GM23248 (cell line): ENCODE measurements at regions not wholly inside any gene's neighbourhood (a gene's known extent, or its start where the extent isn't known, plus 50 kb on each side); places are given as distances from the start of the nearest gene placed in this dataset.

Source experiments
- DNase-seq: peaks from one replicate; pipeline ENCODE4 v3.0.0-alpha.2; 2015
- H2AFZ ChIP-seq: fragments of 200-600 bp; sonication (generic); 2 replicates; pipeline ENCODE4 v1.6.1; 2016; ENCODE audit warnings: antibody characterized with exemption
- H3F3A ChIP-seq: fragments of 200-600 bp; sonication (generic); 2 replicates; pipeline ENCODE4 v1.6.1; 2016; ENCODE audit warnings: mild to moderate bottlenecking, antibody characterized with exemption, mixed run types; ENCODE audit not compliant: insufficient read depth
- H3K27ac ChIP-seq: fragments of 200-600 bp; sonication (generic); 2 replicates; pipeline ENCODE4 v1.5.1; 2016; ENCODE audit warnings: mild to moderate bottlenecking
- H3K27me3 ChIP-seq: fragments of 200-600 bp; sonication (generic); replicated peaks from 2 replicates; pipeline ENCODE4 v1.6.1; 2016; ENCODE audit warnings: mild to moderate bottlenecking; ENCODE audit not compliant: insufficient read depth
- H3K36me3 ChIP-seq: fragments of 200-600 bp; sonication (generic); 2 replicates; pipeline ENCODE4 v1.6.1; 2016; ENCODE audit warnings: low read depth, mild to moderate bottlenecking
- H3K4me1 ChIP-seq: fragments of 200-600 bp; sonication (generic); 2 replicates; pipeline ENCODE4 v1.6.1; 2016; ENCODE audit warnings: mild to moderate bottlenecking; ENCODE audit not compliant: insufficient read depth
- H3K4me2 ChIP-seq: fragments of 200-600 bp; sonication (generic); one replicate; pipeline ENCODE4 v1.6.1; 2016; ENCODE audit warnings: mild to moderate bottlenecking; ENCODE audit not compliant: unreplicated experiment
- H3K4me3 ChIP-seq: fragments of 200-600 bp; sonication (generic); 2 replicates; pipeline ENCODE4 v1.5.1; 2016; ENCODE audit warnings: mild to moderate bottlenecking
- H3K79me2 ChIP-seq: fragments of 200-600 bp; sonication (generic); 2 replicates; pipeline ENCODE4 v1.6.1; 2016; ENCODE audit warnings: mild to moderate bottlenecking; ENCODE audit not compliant: insufficient read depth
- H3K9ac ChIP-seq: fragments of 200-600 bp; sonication (generic); 2 replicates; pipeline ENCODE4 v1.6.1; 2016; ENCODE audit warnings: mild to moderate bottlenecking
- H3K9me2 ChIP-seq: fragments of 200-600 bp; sonication (generic); 2 replicates; pipeline ENCODE4 v1.6.1; 2016; ENCODE audit warnings: mixed run types, mild to moderate bottlenecking, moderate library complexity; ENCODE audit not compliant: insufficient read depth
- H3K9me3 ChIP-seq: fragments of 200-600 bp; sonication (generic); one replicate; pipeline ENCODE4 v1.6.1; 2017; ENCODE audit warnings: low read depth
- H4K20me1 ChIP-seq: fragments of 200-600 bp; sonication (generic); 2 replicates; pipeline ENCODE4 v1.6.0; 2016; ENCODE audit not compliant: insufficient read depth
- EZH2 ChIP-seq: fragments of 200-600 bp; sonication (generic); IDR thresholded peaks from 2 replicates; pipeline ENCODE4 v1.6.1; 2018; ENCODE audit warnings: antibody characterized with exemption, mild to moderate bottlenecking; ENCODE audit not compliant: insufficient read depth, poor library complexity, severe bottlenecking
- EZH2phosphoT487 ChIP-seq: fragments of 200-600 bp; sonication (generic); IDR thresholded peaks from 2 replicates; pipeline ENCODE4 v1.6.1; 2018; ENCODE audit warnings: antibody characterized with exemption, moderate library complexity, mild to moderate bottlenecking, low read depth; ENCODE audit not compliant: insufficient read depth
- WGBS, 2 experiments: methylation state at CpG; one replicate each; pipeline ENCODE4 v1.1.6; 2015 to 2017; ENCODE audit warnings: low lambda C conversion rate in 2 of 2, low coverage in 1 of 2; ENCODE audit errors: missing lambda C conversion rate in 2 of 2; 5-methylcytosine and 5-hydroxymethylcytosine counted together
- in situ Hi-C: fragments of 300-500 bp; cut with MboI; formaldehyde crosslinking; loops from 2 replicates; pipeline ENCODE4 v1.15.0; 2020

- Histone ChIP-seq H3K9ac (no peak overlapping the region), H3K79me2 (no peaks in the 10 kb centered on the region), H3K27ac (no peak overlapping the region), H3K9me2 (no peaks in the 10 kb centered on the region), H3K4me3 (no peak overlapping the region), H3K4me2 (no peak overlapping the region), H3K27me3 (0 out of 2 replicates have a peak, but pooled peaks cover 7% of the 10 kb centered on the region), H2AFZ (no peak overlapping the region), H4K20me1 (no peaks in the 10 kb centered on the region), H3K36me3 (no peaks in the 10 kb centered on the region), H3K9me3 (no peaks in the 10 kb centered on the region), H3F3A (no peaks in the 10 kb centered on the region), H3K4me1 (no peaks in the 10 kb centered on the region)
- no peak for TF ChIP-seq EZH2phosphoT487
- TF ChIP-seq EZH2 = no peak
- 16 to 18% methylated on average over 7 of the region's 7 CpGs for WGBS, 2 experiments
- DNase-seq = no peak
- in situ Hi-C loops = no loop called here
These were observed 135.1 kb downstream of the RRAGC start for GRCh38 chr1:38724160-38725131.

GRCh38 chr1:38721816-38722215 lies 137.8 kb downstream of the RRAGC start:
- TF ChIP-seq EZH2phosphoT487 (no peak), EZH2 (no peak)
- H3K4me2 ChIP-seq = no peak overlapping the region
- H2AFZ ChIP-seq = no peak overlapping the region
- no peaks in the 10 kb centered on the region for H3K36me3 ChIP-seq
- no peaks in the 10 kb centered on the region for H4K20me1 ChIP-seq
- no peaks in the 10 kb centered on the region for H3K4me1 ChIP-seq
- no peaks in the 10 kb centered on the region for H3K9me2 ChIP-seq
- H3K9ac ChIP-seq = no peak overlapping the region
- no peak overlapping the region for H3K27ac ChIP-seq
- H3K9me3 ChIP-seq = no peaks in the 10 kb centered on the region
- 35 to 41% methylated on average over 4 of the region's 4 CpGs for WGBS, 2 experiments
- H3K27me3 ChIP-seq = no peaks in the 10 kb centered on the region
- in situ Hi-C loops = no loop called here
- H3K4me3 ChIP-seq = no peak overlapping the region
- no peaks in the 10 kb centered on the region for H3F3A ChIP-seq
- H3K79me2 ChIP-seq = no peaks in the 10 kb centered on the region
- no peak for DNase-seq

GRCh38 chr1:38719880-38720279 lies 139.7 kb downstream of the RRAGC start:
- in situ Hi-C loops = no loop called here
- Histone ChIP-seq H4K20me1 (no peaks in the 10 kb centered on the region), H3K27ac (no peak overlapping the region), H3K36me3 (no peaks in the 10 kb centered on the region), H2AFZ (no peak overlapping the region), H3K27me3 (no peaks in the 10 kb centered on the region), H3K4me1 (no peaks in the 10 kb centered on the region), H3K4me3 (no peak overlapping the region), H3F3A (no peaks in the 10 kb centered on the region), H3K4me2 (no peak overlapping the region), H3K9me2 (no peaks in the 10 kb centered on the region), H3K9me3 (no peaks in the 10 kb centered on the region), H3K79me2 (no peaks in the 10 kb centered on the region), H3K9ac (no peak overlapping the region)
- no peak for DNase-seq
- TF ChIP-seq EZH2phosphoT487 (no peak), EZH2 (no peak)
- WGBS, 2 experiments = 44% methylated on average over 7 of the region's 7 CpGs

GRCh38 chr1:38718031-38718430 lies 141.5 kb downstream of the RRAGC start:
- 10 to 15% methylated on average over 8 of the region's 8 CpGs for WGBS, 2 experiments
- no peak overlapping the region for H3K9ac ChIP-seq
- in situ Hi-C loops = no loop called here

More at GRCh38 chr1:38718031-38718430, 141.5 kb downstream of the RRAGC start:
- no peak for TF ChIP-seq EZH2
- no peak overlapping the region for H3K4me3 ChIP-seq
- no peaks in the 10 kb centered on the region for H3K9me2 ChIP-seq
- H3K36me3 ChIP-seq = no peaks in the 10 kb centered on the region
- H3K27ac ChIP-seq = no peak overlapping the region
- H3K79me2 ChIP-seq = no peaks in the 10 kb centered on the region
- no peak for DNase-seq
- H3K27me3 ChIP-seq = no peaks in the 10 kb centered on the region
- H3F3A ChIP-seq = no peaks in the 10 kb centered on the region
- no peaks in the 10 kb centered on the region for H3K4me1 ChIP-seq
- no peaks in the 10 kb centered on the region for H4K20me1 ChIP-seq
- H2AFZ ChIP-seq = no peak overlapping the region
- no peak overlapping the region for H3K4me2 ChIP-seq
- H3K9me3 ChIP-seq = no peaks in the 10 kb centered on the region
